Neural cell (in vitro differentiated cells): ENCODE measurements at regions not wholly inside any gene's neighbourhood (a gene's known extent, or its start where the extent isn't known, plus 50 kb on each side); places are given as distances from the start of the nearest gene placed in this dataset.
"Not testable (repeated sequence)": the region's sequence is repeated elsewhere in the genome, so short reads cannot be mapped to it uniquely, and the experiment has no call there.

ENCODE experiments used
- H2AFZ ChIP-seq: fragments of 200-600, 300-800 bp; sonication (generic), shearing (Covaris generic); 2 replicates; pipeline ENCODE4 v1.6.0; 2014; ENCODE audit warnings: low read depth, mild to moderate bottlenecking, antibody characterized with exemption, low read length, moderate library complexity
- H3F3A ChIP-seq: fragments of 200-600 bp; shearing (Covaris generic); 2 replicates; pipeline ENCODE4 v1.6.1; 2016; ENCODE audit warnings: mild to moderate bottlenecking, moderate library complexity, mixed read lengths, antibody characterized with exemption, low read length; ENCODE audit not compliant: insufficient read depth, poor library complexity, severe bottlenecking
- H3K27ac ChIP-seq: fragments of 200-600, 300-800 bp; sonication (generic), shearing (Covaris generic); 2 replicates; pipeline ENCODE4 v1.5.1; 2014; ENCODE audit warnings: mild to moderate bottlenecking, low read length, moderate library complexity
- H3K27me3 ChIP-seq: fragments of 300-800, 200-600 bp; sonication (generic), shearing (Covaris generic); 2 replicates; pipeline ENCODE4 v1.6.0; 2014; ENCODE audit warnings: mild to moderate bottlenecking, low read depth, low read length, moderate library complexity; ENCODE audit not compliant: insufficient read depth
- H3K36me3 ChIP-seq: fragments of 300-800, 200-600 bp; sonication (generic), shearing (Covaris generic); 2 replicates; pipeline ENCODE4 v1.5.1; 2014; ENCODE audit warnings: mild to moderate bottlenecking, antibody characterized with exemption, low read length, moderate library complexity; ENCODE audit not compliant: insufficient read depth
- H3K4me2 ChIP-seq: fragments of 300-800, 200-600 bp; sonication (generic), shearing (Covaris generic); 2 replicates; pipeline ENCODE4 v1.6.0; 2014; ENCODE audit warnings: mild to moderate bottlenecking, low read length
- H3K4me3 ChIP-seq: fragments of 300-800, 200-600 bp; sonication (generic), shearing (Covaris generic); 2 replicates; pipeline ENCODE4 v1.5.1; 2014; ENCODE audit warnings: mild to moderate bottlenecking, low read length, moderate library complexity
- H3K79me2 ChIP-seq: fragments of 200-600 bp; shearing (Covaris generic); replicated peaks from 2 replicates; pipeline ENCODE4 v1.6.0; 2014; ENCODE audit warnings: mild to moderate bottlenecking, low read length, moderate library complexity; ENCODE audit not compliant: insufficient read depth
- H3K9ac ChIP-seq: fragments of 300-800, 200-600 bp; sonication (generic), shearing (Covaris generic); 2 replicates; pipeline ENCODE4 v1.6.1; 2016; ENCODE audit warnings: mild to moderate bottlenecking, low read length, mixed read lengths
- H3K9me2 ChIP-seq: fragments of 200-600 bp; shearing (Covaris generic); 2 replicates; pipeline ENCODE4 v1.6.1; 2016; ENCODE audit warnings: mild to moderate bottlenecking, low read length, mixed read lengths; ENCODE audit not compliant: insufficient read depth
- H3K9me3 ChIP-seq: fragments of 200-600, 300-800 bp; sonication (generic), shearing (Covaris generic); 2 replicates; pipeline ENCODE4 v1.6.1; 2016; ENCODE audit warnings: mild to moderate bottlenecking, mixed run types, low read length, moderate library complexity, mixed read lengths
- H4K20me1 ChIP-seq: fragments of 200-600 bp; shearing (Covaris generic); 2 replicates; pipeline ENCODE4 v1.6.1; 2016; ENCODE audit warnings: mild to moderate bottlenecking, mixed run types; ENCODE audit not compliant: insufficient read depth
- CTCF ChIP-seq: fragments of 450-650 bp; IDR thresholded peaks from 2 replicates; pipeline ENCODE4 v1.5.1; 2014; ENCODE audit warnings: antibody characterized with exemption, mild to moderate bottlenecking, moderate library complexity; ENCODE audit not compliant: poor library complexity, severe bottlenecking
- EP300 ChIP-seq: fragments of 450-650 bp; conservative IDR thresholded peaks from 2 replicates; pipeline ENCODE4 v1.6.1; 2014; ENCODE audit warnings: antibody characterized with exemption, mild to moderate bottlenecking, moderate library complexity; ENCODE audit not compliant: poor library complexity, severe bottlenecking
- EZH2 ChIP-seq: fragments of 200-600, 300-800 bp; shearing (Covaris generic), sonication (generic); IDR thresholded peaks from 2 replicates; pipeline ENCODE4 v1.6.1; 2014; ENCODE audit warnings: antibody characterized with exemption, low read length, borderline replicate concordance, mild to moderate bottlenecking; ENCODE audit not compliant: insufficient read depth, poor library complexity, severe bottlenecking
- MXI1 ChIP-seq: fragments of 450-650 bp; conservative IDR thresholded peaks from 2 replicates; pipeline ENCODE4 v1.6.1; 2014; ENCODE audit warnings: antibody characterized with exemption, mild to moderate bottlenecking; ENCODE audit not compliant: poor library complexity, severe bottlenecking
- POLR2AphosphoS5 ChIP-seq: IDR thresholded peaks from 2 replicates; pipeline ENCODE4 v1.6.1; 2012
- RAD21 ChIP-seq: fragments of 450-650 bp; conservative IDR thresholded peaks from 2 replicates; pipeline ENCODE4 v1.6.1; 2014; ENCODE audit warnings: antibody characterized with exemption, mild to moderate bottlenecking, moderate library complexity
- REST ChIP-seq: IDR thresholded peaks from 2 replicates; pipeline ENCODE4 v1.6.1; 2012; ENCODE audit warnings: borderline replicate concordance
- SMC3 ChIP-seq: fragments of 450-650 bp; conservative IDR thresholded peaks from 2 replicates; pipeline ENCODE4 v1.6.1; 2014; ENCODE audit warnings: antibody characterized with exemption, mild to moderate bottlenecking, moderate library complexity; ENCODE audit not compliant: poor library complexity
- TAF1 ChIP-seq: IDR thresholded peaks from 2 replicates; pipeline ENCODE4 v1.6.1; 2012; ENCODE audit warnings: low read depth

GRCh38 chr13:23050126-23050525, 130.7 kb upstream of the SGCG start:
- H2AFZ ChIP-seq = no peak overlapping the region

GRCh38 chr13:23053711-23054110, 127.1 kb upstream of the SGCG start:
- not testable (repeated sequence) for H3K9ac ChIP-seq, H2AFZ ChIP-seq, H3F3A ChIP-seq, H4K20me1 ChIP-seq, H3K36me3 ChIP-seq, H3K9me2 ChIP-seq, H3K79me2 ChIP-seq, H3K9me3 ChIP-seq, H3K4me3 ChIP-seq, H3K27ac ChIP-seq, H3K4me2 ChIP-seq, H3K27me3 ChIP-seq

More at GRCh38 chr13:23050126-23050525, 130.7 kb upstream of the SGCG start:
- TF ChIP-seq POLR2AphosphoS5 (no peak), CTCF (no peak), MXI1 (no peak), SMC3 (no peak), REST (no peak), RAD21 (no peak), EZH2 (no peak), TAF1 (no peak), EP300 (no peak)
- Histone ChIP-seq H3K9me2 (no peaks in the 10 kb centered on the region), H3K9ac (no peak overlapping the region), H3K27ac (no peak overlapping the region), H3K79me2 (no peaks in the 10 kb centered on the region), H3K4me3 (no peak overlapping the region), H3K27me3 (no peaks in the 10 kb centered on the region), H3K36me3 (no peaks in the 10 kb centered on the region), H3K9me3 (no peaks in the 10 kb centered on the region), H4K20me1 (no peaks in the 10 kb centered on the region), H3F3A (no peaks in the 10 kb centered on the region), H3K4me2 (no peak overlapping the region)

- no peak overlapping the region for H2AFZ ChIP-seq
- no peaks in the 10 kb centered on the region for H3K27me3 ChIP-seq
- no peaks in the 10 kb centered on the region for H3K9me2 ChIP-seq
- H3K79me2 ChIP-seq = no peaks in the 10 kb centered on the region
- H3K9ac ChIP-seq = no peak overlapping the region
- no peaks in the 10 kb centered on the region for H3F3A ChIP-seq
- H3K27ac ChIP-seq = no peak overlapping the region
- no peak overlapping the region for H3K4me3 ChIP-seq
- no peaks in the 10 kb centered on the region for H3K36me3 ChIP-seq
- H3K4me2 ChIP-seq = no peak overlapping the region
- no peaks in the 10 kb centered on the region for H4K20me1 ChIP-seq
- no peaks in the 10 kb centered on the region for H3K9me3 ChIP-seq
- TF ChIP-seq MXI1 = no peak
- TF ChIP-seq RAD21 = no peak
- TF ChIP-seq EP300 = no peak
- no peak for TF ChIP-seq EZH2
- TF ChIP-seq TAF1 = no peak
- TF ChIP-seq POLR2AphosphoS5 = no peak
- TF ChIP-seq REST = no peak
- no peak for TF ChIP-seq CTCF
- TF ChIP-seq SMC3 = no peak
These were observed 121.6 kb upstream of the SGCG start for GRCh38 chr13:23059173-23059572.
